Renal cortical epithelial cell (primary cell): ENCODE measurements at regions not wholly inside any gene's neighbourhood (a gene's known extent, or its start where the extent isn't known, plus 50 kb on each side); places are given as distances from the start of the nearest gene placed in this dataset.

Experiments
- DNase-seq: peaks from one replicate; pipeline ENCODE4 v3.0.0-alpha.2; 2011; ENCODE audit warnings: low read depth

- no peak for DNase-seq
Measured at GRCh38 chr6:50635429-50635828, 77.9 kb upstream of the TFAP2D start.

- no peak for DNase-seq
Measured at GRCh38 chr6:50637267-50637666, 76.1 kb upstream of the TFAP2D start.

- no peak for DNase-seq
Measured at GRCh38 chr6:50649086-50649485, 64.2 kb upstream of the TFAP2D start.

- DNase-seq: no peak
Measured at GRCh38 chr6:50653253-50653652, 60.1 kb upstream of the TFAP2D start.

GRCh38 chr6:50654155-50654554 lies 59.2 kb upstream of the TFAP2D start:
- DNase-seq: peak; percentile 2

- DNase-seq: peak; percentile 18
Measured at GRCh38 chr6:50655848-50656453, 57.4 kb upstream of the TFAP2D start.

GRCh38 chr6:50657513-50657912 lies 55.8 kb upstream of the TFAP2D start:
- DNase-seq: no peak

- no peak for DNase-seq
Measured at GRCh38 chr6:50658561-50658960, 54.8 kb upstream of the TFAP2D start.

- peak; percentile 1 for DNase-seq
Measured at GRCh38 chr6:50661636-50662035, 51.7 kb upstream of the TFAP2D start.
